ENCODE measurements at regions not wholly inside any gene's neighbourhood (a gene's known extent, or its start where the extent isn't known, plus 50 kb on each side); places are given as distances from the start of the nearest gene placed in this dataset.

DNA sequence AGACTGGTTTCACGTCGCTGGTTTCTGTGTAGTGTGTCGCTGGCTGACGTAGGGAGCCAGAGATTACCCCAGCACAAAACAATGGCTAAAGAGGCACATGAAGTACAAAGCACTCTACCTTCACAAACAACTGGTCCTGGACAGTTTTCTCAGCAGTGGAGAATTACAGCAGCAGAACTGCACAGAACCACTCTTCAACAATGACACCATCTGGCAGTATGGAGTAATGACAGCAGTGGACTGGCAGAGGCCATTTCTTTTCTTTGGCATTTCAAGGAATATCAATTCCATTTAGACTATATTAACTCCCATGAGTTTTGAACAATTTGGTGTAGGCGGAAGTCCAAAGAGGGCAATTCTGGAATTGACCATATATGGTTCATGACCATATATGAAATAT lies 1074.1 kb downstream of the AACS start:
- Histone ChIP-seq H3K4me2 (ENCODE audit: low read depth, low read length, poor library complexity, severe bottlenecking) (no peak overlapping the region), H3K9ac (ENCODE audit: low read length) (no peak overlapping the region), H3K4me3 (ENCODE audit: insufficient read depth, low read length, poor library complexity, severe bottlenecking) (no peak overlapping the region), H3K9me3 (ENCODE audit: insufficient read depth, low read length) (peaks cover 6% of the 10 kb centered on the region; the same call in 1 of the 2 replicates), H3F3A (ENCODE audit: insufficient read depth) (no peaks in the 10 kb centered on the region), H3K27ac (ENCODE audit: low read depth, low read length) (no peak overlapping the region), H4K20me1 (ENCODE audit: low read depth, low read length) (no peaks in the 10 kb centered on the region), H3K27me3 (ENCODE audit: low read length) (no peaks in the 10 kb centered on the region), H3K9me2 (replicated peaks; ENCODE audit: insufficient read depth, low read length) (no peaks in the 10 kb centered on the region), H2AFZ (ENCODE audit: low read depth, low read length, severe bottlenecking) (no peak overlapping the region), H3K36me3 (ENCODE audit: low read length) (no peaks in the 10 kb centered on the region), H3K79me2 (ENCODE audit: insufficient read depth, low read length) (no peaks in the 10 kb centered on the region)
- TF ChIP-seq CTCF (IDR thresholded peaks at IDR 0.05; ENCODE audit: insufficient read depth, low read length, poor library complexity, severe bottlenecking) (no peak), EZH2phosphoT487 (conservative IDR thresholded peaks at IDR 0.05; ENCODE audit: low read length) (no peak)

DNA sequence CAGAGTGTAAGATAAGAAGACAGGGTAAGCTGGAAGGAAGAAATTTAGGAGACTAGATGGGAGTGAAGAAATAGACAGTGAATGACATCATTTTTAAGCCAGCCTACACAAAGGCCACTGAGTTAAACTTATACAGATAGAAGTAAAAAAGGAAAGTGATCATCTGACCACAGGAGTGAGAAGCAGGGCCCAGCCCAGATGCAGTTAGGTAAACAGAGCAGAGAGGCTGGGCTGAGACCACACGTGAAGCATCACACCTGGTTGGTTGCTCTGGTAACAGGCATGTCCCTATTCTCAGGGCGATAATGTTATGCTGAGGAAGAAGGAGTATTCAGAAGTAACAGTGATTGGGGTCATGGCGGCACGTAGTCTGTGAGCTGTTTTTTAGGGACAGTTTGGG lies 1079.4 kb downstream of the AACS start:
- no peak overlapping the region for H3K27ac ChIP-seq (ENCODE audit: low read depth, low read length)
- H3K9ac ChIP-seq (ENCODE audit: low read length) = no peak overlapping the region
- TF ChIP-seq CTCF (IDR thresholded peaks at IDR 0.05; ENCODE audit: insufficient read depth, low read length, poor library complexity, severe bottlenecking) (no peak), EZH2phosphoT487 (conservative IDR thresholded peaks at IDR 0.05; ENCODE audit: low read length) (no peak)
- H3K36me3 ChIP-seq (ENCODE audit: low read length) = no peaks in the 10 kb centered on the region
- no peaks in the 10 kb centered on the region for H3K9me2 ChIP-seq (replicated peaks; ENCODE audit: insufficient read depth, low read length)
- H3F3A ChIP-seq (ENCODE audit: insufficient read depth) = no peaks in the 10 kb centered on the region
- H4K20me1 ChIP-seq (ENCODE audit: low read depth, low read length) = no peaks in the 10 kb centered on the region
- no peaks in the 10 kb centered on the region for H3K9me3 ChIP-seq (ENCODE audit: insufficient read depth, low read length)
- no peak overlapping the region for H3K4me3 ChIP-seq (ENCODE audit: insufficient read depth, low read length, poor library complexity, severe bottlenecking)
- no peaks in the 10 kb centered on the region for H3K27me3 ChIP-seq (ENCODE audit: low read length)
- no peak overlapping the region for H2AFZ ChIP-seq (ENCODE audit: low read depth, low read length, severe bottlenecking)
- H3K79me2 ChIP-seq (ENCODE audit: insufficient read depth, low read length) = no peaks in the 10 kb centered on the region
- no peak overlapping the region for H3K4me2 ChIP-seq (ENCODE audit: low read depth, low read length, poor library complexity, severe bottlenecking)

GRCh38 chr12:126147321-126147720 lies 1082.1 kb downstream of the AACS start:
- no peaks in the 10 kb centered on the region for H3K9me3 ChIP-seq (ENCODE audit: insufficient read depth, low read length)
- TF ChIP-seq CTCF (IDR thresholded peaks at IDR 0.05; ENCODE audit: insufficient read depth, low read length, poor library complexity, severe bottlenecking) (no peak), EZH2phosphoT487 (conservative IDR thresholded peaks at IDR 0.05; ENCODE audit: low read length) (no peak)

More at GRCh38 chr12:126147321-126147720, 1082.1 kb downstream of the AACS start:
- no peak overlapping the region for H3K4me3 ChIP-seq (ENCODE audit: insufficient read depth, low read length, poor library complexity, severe bottlenecking)
- H2AFZ ChIP-seq (ENCODE audit: low read depth, low read length, severe bottlenecking) = no peak overlapping the region
- H3K9me2 ChIP-seq (replicated peaks; ENCODE audit: insufficient read depth, low read length) = no peaks in the 10 kb centered on the region
- no peak overlapping the region for H3K9ac ChIP-seq (ENCODE audit: low read length)
- no peaks in the 10 kb centered on the region for H3F3A ChIP-seq (ENCODE audit: insufficient read depth)
- H3K27ac ChIP-seq (ENCODE audit: low read depth, low read length) = no peak overlapping the region
- no peaks in the 10 kb centered on the region for H3K27me3 ChIP-seq (ENCODE audit: low read length)
- H3K4me2 ChIP-seq (ENCODE audit: low read depth, low read length, poor library complexity, severe bottlenecking) = no peak overlapping the region
- H3K79me2 ChIP-seq (ENCODE audit: insufficient read depth, low read length) = no peaks in the 10 kb centered on the region
- no peaks in the 10 kb centered on the region for H4K20me1 ChIP-seq (ENCODE audit: low read depth, low read length)
- no peaks in the 10 kb centered on the region for H3K36me3 ChIP-seq (ENCODE audit: low read length)
